ENCODE measurements at regions not wholly inside any gene's neighbourhood (a gene's known extent, or its start where the extent isn't known, plus 50 kb on each side); places are given as distances from the start of the nearest gene placed in this dataset.
"Not testable (repeated sequence)": the region's sequence is repeated elsewhere in the genome, so short reads cannot be mapped to it uniquely, and the experiment has no call there.

DNA sequence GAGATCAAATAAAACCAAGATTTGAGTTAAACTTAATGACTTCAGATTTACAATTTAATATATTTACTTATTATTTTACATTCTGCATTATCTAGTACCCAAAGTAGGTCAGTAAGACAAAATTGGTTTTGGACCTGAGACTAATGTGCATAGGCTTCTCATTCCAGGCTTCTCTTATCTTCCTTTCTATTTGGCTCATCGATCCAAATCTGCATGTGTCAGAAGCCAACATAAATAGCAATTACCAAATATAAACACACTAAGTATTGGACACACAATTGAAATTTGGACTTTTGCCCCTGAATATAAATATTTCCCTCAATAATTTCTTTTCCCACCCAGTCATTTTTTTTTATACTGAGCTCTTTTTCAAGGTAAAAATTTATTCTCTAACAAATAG is 290.6 kb upstream of the ARHGEF26 start:
- no peak for DNase-seq (ENCODE audit: low read depth in 3 of 3)

DNA sequence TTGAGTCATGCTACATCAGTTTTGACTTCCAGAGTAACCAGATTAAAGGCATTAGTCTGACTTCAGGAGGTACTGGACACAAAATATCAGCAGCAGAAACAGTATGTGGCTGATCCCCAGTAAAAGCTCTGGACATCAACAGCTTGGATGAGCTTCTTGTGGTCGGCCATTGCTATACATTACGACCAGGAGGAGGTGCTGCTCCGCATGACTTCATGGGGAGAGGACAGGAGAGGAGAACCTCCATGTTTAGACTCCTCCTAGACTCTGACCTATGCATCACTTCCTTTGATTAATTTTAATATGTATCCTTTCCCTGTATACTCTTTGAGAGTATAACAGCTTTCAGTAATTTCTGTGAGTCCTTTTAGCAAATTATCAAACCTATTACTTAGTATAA is 285.6 kb upstream of the ARHGEF26 start:
- no peak for DNase-seq (ENCODE audit: low read depth in 3 of 3)

DNA sequence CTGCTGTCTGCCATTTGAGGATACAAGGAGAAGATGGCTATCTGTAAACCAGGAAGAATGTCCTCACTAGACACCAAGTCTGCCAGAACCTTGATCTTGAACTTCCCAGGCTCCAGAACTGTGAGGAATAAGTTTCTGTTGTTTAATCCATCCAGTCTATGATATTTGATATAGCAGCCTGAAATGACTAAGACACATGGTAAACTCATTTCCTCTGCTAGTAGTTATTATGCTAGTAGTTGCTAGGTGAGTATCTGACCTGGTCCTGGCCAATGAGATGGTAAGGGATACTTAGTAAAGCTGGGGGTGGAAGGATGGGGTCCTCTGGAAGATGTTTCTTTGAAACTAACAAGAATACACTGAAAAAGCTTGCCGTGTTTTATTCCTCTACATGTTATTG is 280.7 kb upstream of the ARHGEF26 start:
- DNase-seq (ENCODE audit: low read depth in 3 of 3), result no peak

DNA sequence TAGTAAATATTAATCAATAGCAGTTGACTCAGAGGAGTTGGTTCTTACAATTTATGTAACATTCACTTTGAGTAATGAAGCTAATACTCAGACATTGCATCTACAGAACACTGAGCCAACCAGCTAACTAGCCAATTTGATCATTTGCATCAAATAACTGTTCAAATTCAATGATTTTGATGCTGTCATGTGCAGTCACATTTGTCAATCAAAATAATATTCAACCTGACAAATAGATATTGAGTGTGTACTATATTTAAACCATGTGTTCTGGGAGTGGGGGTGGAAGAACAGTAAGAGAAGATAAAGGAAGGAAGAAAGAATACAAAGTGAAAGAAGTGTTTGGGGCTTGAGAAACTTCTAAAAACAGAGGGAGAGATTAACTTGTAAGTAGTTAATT is 277.2 kb upstream of the ARHGEF26 start:
- DNase-seq (ENCODE audit: low read depth in 3 of 3), result no peak

DNA sequence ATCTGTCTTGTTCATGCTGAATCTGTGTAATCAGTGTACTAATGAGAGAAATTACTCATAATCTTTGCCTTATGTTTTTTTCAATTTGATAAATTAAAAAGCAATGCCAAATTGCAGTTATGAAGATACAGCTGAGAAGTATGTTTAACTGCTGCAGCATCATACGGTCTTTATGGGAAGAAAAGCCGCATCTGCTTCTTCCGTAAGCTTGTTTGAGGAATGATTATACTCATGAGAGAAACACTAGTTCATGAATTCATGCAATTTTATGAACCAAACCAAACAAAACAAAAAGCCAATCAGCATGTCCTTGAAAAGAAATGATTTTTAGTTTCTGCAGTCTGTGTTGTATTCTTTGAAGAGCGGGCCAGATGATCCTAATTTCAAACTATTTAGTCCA is 275.9 kb upstream of the ARHGEF26 start:
- no peak for DNase-seq (ENCODE audit: low read depth in 3 of 3)

DNA sequence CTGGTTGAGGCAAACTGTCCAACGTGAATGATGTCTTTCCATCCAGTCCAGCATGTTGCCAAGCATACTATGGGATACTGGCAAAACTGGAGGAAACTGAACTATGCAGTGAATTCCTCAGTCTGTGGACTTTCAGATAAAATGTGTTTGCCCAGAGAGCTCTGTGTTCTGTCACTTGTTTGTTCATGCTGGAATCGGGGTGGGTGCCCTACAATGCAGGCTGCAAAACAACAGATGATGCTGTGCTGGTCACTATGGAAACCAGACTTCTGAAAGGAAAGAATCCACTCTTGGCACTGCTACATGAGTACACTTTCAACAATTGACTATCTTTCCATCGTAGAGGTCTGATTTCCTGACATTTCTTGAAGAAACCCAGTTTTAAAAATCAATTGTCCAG is 272.5 kb upstream of the ARHGEF26 start:
- no peak for DNase-seq (ENCODE audit: low read depth in 3 of 3)

DNA sequence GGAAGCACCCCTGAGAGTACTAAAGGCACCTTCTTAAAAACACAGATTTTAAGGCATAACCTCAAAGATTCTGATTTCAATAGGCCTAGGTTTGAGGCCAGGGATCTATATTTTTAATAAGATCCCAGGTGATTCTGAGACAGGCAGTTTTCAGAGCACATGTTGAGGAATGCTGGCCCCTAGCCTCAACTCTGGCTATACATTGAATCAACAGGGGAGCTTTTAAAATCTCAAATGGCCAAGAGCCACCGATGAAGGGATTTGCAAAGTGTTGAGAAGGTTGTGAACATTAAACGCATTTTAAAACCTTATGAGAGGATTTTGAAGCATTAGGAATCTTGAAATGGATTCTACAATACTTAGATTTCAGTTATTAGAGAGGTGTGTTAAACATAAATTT is 268.8 kb upstream of the ARHGEF26 start:
- no peak for DNase-seq (ENCODE audit: low read depth in 3 of 3)

DNA sequence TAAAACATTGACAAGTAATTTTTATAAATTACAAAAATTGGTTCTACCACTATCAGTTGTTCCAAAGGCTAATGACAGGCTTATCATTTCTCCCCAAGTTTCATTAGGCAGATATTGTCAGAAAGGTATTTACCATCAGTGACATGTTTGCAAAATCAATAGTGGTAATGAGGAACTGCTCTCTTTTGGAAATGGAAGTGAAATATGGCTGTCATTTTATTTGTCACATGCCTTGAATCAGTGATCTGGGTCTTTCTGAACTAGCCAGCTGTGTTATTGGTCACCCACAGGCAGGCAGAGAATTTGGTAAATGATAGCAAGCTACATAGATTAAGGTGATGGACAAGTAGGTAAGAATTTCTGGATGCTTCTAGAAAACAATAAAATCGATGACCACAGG is 268.0 kb upstream of the ARHGEF26 start:
- DNase-seq (ENCODE audit: low read depth in 3 of 3), result no peak

DNA sequence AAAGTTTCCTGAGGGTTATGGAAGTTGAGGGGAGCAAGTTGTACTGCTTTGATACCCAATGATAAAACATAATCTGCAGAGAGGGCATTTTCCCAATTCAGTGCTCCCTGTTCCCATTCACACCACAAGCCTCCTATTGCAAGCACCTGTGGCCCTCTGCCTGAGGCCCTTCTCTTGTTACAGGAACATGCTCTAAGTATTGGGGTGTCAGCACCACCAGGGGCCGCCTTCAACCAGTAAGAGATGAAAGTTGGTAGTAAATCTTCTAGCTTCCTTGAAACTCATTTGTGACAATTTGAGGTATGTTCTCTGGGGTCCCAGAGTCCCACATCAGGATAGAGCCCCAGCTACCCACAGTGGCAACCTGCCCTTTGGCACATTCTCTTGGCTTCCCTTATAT is 265.4 kb upstream of the ARHGEF26 start:
- DNase-seq (ENCODE audit: low read depth in 3 of 3), result no peak

DNA sequence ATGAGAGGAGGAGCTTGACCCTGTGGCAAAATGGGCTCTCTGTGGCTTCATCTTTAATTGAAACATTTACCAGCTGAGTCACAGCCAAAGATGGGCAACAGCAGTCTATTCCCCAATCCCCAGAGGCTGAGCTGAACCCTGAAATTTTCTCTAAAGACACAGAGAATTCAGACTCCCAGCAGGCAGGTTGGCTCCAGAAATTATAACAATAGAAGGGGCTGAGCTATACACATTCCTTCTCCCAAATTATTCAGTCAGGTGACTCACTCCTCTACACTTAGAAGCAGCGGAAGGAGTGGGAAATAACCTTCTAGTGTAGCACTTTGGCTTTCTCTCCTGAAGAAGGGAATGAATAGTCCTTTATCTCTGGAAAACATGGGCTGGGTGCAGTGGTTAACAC is 264.3 kb upstream of the ARHGEF26 start:
- no peak for DNase-seq (ENCODE audit: low read depth in 3 of 3)

DNA sequence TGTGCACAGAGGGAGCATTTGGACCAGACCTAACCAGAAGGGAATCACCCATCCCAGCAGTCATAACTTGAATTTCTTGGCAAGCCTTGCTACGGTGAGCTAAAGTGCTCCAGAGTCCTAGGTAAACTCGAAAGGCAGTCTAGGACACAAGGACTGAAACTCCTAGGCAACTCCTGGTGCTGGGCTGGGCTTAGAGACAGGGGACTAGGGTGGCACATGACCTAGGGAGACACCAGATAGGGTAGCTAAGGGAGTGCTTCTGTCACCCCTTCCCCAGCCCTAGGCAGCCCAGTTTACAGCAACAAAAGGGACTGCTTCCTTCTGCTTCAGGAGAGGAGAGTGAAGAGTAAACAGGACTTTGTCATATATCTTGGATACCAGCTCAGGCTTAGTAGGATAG is 256.4 kb upstream of the ARHGEF26 start:
- DNase-seq (ENCODE audit: low read depth in 3 of 3), result no peak

DNA sequence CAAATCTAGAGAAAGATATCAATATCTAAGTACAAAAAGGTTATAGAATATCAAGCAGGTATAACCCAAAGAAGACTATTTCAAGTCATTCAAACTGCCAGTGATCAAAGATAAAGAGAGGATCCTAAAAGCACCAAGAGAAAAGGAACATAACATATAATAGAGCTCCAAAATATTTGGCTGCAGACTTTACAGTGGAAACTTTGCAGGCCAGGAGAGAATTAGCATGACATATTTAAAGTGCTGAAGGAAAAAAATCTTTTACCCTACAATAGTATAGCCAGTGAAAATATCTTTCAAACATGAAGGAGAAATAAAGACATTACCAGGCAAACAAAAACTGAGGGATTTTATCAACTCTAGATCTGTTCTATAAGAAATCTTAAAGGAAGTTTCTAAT is 254.3 kb upstream of the ARHGEF26 start:
- no peak for DNase-seq (ENCODE audit: low read depth in 3 of 3)

DNA sequence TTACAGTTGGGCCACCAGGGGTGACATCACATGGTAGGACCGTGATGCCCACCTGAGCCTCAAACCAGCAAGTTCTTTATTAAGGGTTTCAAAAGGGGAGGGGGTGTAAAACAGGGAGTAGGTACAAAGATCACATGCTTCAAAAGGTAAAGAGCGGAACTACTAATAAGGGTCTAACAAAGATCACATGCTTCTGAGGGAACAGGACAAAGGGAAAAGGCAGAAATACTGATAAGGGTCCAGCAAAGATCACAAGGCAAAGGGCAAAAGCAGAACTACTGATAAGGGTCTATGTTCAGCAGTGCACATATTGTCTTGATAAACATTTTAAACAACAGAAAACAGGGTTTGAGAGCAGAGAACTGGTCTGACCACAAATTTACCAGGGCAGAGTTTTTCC is 246.8 kb upstream of the ARHGEF26 start:
- not testable (repeated sequence) for DNase-seq (ENCODE audit: low read depth in 3 of 3)

DNA sequence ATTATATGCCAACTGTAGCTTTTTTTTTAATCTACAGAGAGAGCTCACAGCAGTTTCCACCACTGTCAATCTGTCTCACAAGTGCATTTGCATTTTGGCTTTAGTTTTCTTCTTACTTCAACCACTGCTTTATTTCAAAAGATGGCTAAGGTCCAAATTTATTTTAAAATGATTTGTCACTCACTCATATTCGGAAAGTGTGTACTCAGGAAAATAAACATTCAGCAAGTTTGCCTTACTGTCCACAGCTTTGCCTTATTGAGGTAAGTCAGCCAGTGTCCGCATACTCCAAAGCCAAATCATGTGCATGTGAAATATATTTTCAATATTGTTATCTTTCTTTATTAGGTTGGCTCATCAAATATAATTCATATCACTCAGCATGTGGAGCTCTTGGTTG is 240.7 kb upstream of the ARHGEF26 start:
- no peak for DNase-seq (ENCODE audit: low read depth in 3 of 3)

DNA sequence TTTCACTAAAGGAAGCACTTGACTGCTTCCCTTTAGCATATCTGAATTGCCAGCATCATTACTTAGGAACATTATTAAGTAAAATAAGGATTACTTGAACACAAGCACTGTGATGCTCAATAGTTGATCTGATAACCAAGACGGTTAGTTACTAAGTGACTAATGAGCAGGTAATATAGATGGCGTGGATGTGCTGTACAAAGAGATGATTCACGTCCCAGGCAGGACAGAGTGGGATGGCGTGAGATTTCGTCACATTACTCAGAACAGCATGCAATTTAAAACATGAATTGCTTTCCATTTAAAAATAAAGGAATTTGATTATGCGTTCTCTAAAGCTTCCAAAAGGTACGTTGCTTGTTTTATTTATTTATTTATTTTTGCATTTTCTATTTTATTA is 240.0 kb upstream of the ARHGEF26 start:
- DNase-seq (ENCODE audit: low read depth in 3 of 3), result no peak

DNA sequence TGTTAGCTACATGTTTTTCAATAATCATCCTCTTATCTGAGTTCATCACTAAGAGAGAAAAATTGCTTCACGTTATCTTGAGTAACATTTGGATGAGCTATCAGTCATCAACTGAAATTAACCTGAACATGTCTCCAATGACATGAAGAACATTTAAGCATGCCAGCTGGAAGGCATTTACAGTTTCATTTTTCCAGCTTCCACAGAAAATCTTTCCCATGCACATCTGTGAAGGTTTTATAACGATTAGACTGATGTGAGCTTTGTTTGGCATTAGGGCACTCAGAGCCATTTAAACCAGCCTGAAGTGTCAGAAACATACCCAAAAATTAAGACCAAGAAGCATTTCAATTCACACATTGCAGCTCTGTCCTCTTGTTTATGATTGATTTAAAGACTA is 235.8 kb upstream of the ARHGEF26 start:
- no peak for DNase-seq (ENCODE audit: low read depth in 3 of 3)

DNA sequence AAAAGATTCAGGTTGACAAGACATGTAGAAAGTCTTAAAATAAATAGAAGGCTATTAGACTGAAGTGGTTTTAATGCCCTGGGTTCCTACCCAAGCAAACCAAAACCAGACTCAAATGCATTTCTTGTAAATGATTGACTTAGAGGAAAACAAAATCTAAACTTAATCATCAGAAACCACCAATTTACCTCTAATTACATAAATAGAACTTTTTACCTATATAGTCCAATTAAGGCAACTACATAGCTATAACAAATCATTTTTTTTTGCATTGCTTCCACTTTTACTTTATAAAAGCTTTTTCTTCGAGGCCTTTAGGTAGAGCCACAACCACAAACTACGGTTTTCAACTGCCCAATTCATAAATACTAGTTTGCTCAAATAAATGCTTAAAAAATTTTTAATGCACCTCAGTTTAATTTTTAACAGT is 231.3 kb upstream of the ARHGEF26 start:
- DNase-seq (ENCODE audit: low read depth in 3 of 3), result no peak

DNA sequence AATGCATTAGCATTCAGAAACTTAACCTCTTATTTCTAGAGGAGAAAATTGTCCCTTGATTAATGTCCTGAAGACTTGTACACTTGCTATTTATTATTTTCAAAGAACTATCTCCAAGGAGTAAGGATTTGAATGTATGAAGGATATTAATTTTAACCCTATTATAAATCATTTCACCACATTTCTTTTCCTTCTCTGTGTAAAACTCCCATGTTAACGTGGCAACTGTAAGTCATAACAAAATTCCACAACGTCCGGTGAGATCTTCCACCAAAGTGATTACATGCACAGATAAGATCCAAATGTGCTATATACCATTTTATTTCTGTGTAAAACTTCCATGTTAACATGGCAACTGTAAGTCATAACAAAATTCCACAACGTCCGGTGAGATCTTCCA is 229.1 kb upstream of the ARHGEF26 start:
- no peak for DNase-seq (ENCODE audit: low read depth in 3 of 3)

DNA sequence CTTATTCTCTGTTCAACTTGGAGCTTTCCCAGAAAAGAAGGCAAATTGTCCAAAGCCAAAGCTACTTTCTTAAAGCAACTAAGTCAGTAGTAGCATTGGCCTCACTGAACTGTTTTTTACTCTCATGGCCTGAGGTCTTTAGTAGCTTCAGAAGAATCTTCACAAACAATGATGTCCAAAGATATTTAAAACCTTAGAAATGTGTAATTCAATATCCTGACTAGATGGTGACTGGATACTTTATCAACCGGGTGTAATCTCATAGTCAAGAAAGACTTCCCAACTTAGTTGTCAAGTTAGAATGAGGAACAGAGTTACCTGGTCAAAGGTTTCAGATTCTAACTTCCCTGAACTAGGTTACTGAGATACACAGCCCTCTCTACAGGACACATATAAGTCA is 226.3 kb upstream of the ARHGEF26 start:
- DNase-seq (ENCODE audit: low read depth in 3 of 3), result no peak

DNA sequence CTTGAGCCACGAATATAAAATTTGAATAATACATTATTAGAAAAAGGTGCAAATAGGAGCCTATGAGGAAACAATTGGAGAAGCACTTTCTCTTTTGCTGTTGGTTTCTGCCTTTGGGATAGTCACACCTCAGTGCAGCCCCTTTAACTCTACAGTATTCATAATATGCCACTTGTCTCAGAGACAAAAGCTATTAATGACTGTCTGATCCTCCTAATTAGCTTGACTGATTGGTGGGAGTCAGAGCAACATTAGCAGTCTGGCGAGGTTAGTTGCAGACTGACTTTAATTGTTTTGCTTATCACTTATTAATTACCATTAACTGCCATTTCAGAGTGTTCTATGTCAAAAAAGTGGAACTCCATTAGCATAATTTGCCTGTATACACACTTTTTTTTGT is 225.0 kb upstream of the ARHGEF26 start:
- DNase-seq (ENCODE audit: low read depth in 3 of 3), result no peak

DNA sequence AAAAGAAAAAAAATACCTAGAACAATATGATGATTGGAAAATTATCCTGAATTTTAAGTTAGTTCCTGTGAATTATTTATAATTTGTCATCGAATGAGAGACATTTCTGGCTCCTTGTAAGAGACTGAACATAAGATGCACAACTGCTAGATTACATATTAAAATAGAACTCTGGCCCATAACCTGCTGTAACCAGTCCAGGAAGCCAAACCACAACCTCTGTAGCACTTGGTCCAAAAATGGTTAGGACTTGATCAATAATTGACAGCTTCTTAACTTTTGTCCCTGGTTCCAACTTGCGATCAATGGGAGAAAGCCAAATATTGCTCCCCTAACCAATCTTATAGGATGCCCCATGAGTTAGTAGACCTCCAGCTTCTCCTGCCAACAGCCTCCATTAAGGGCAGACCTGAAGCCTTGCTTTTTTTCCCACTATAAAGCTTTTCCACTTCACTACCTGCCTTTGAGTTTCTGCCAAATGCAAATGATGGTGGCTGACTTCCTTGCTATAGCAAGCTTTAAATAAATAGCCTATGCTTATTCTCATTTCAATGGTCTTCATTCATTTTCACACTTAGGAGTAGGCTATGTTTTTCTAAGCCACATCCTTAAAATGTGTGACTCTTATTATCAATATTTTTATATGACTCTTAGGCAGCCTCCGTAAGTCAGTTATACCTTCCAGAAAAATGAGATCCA is 224.0 kb upstream of the ARHGEF26 start:
- no peak for DNase-seq (ENCODE audit: low read depth in 3 of 3)

DNA sequence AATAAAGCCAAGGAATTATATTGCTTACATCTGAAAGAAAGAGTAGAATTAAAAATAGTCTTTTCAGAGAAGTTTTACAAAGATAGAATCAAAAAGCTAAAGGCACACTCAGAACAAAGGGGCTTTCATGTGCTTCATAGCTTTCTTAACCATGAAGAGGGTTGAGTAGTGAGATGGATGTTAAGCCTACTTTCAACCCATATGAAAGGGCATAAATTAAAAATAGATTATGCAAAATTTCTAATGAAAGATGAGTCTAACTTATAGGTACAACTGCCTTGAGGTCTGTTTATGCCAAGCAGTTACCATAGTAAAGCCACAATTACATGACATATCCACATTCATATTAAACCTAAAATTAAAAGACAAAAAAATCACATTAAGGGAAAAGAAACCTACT is 223.3 kb upstream of the ARHGEF26 start:
- DNase-seq (ENCODE audit: low read depth in 3 of 3), result no peak

DNA sequence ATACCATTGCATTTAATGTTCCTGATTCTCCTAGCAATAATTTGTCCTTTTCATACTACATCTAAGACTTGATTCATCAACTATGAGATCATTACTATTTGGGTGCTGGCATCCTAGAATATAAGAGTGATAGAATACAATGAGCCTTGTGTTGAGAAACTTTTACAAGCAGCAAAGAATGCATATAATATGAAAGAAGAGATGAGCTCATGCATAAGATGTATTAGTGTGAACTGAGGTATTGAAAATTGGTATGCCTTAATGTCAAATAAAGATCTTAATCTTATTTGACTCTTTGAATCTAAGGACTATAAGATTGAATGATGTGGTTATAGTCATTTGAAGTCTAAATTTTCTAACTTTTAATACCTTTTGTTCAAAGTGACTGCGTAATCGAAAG is 220.0 kb upstream of the ARHGEF26 start:
- DNase-seq (ENCODE audit: low read depth in 3 of 3), result no peak

DNA sequence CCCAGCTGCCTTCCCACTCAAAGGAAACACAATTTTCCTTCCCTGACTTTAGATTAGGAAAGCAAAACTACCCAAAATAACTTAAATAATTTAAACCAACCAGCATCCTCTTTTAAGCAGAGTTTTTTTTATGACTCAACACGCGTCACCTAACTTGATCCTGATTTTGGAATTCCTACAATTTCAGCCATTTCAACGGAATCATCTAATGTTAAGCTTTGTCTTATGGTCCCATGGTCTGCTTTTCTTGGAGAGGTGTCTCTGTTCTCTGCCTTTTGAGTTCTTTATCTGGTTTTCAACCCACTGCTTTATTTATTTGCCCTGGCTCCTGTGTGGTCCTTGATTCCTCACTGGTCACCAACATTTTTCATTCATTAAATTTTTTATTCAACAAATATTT is 219.2 kb upstream of the ARHGEF26 start:
- no peak for DNase-seq (ENCODE audit: low read depth in 3 of 3)

Data from stimulated activated CD4-positive, alpha-beta T cell treated with anti-CD3 and anti-CD28 coated beads, TNF-alpha, amount 100 ng/mL, for 4 hours (primary cell).